ENCODE measurements at regions not wholly inside any gene's neighbourhood (a gene's known extent, or its start where the extent isn't known, plus 50 kb on each side); places are given as distances from the start of the nearest gene placed in this dataset.

- TF ChIP-seq, protein P1, sequence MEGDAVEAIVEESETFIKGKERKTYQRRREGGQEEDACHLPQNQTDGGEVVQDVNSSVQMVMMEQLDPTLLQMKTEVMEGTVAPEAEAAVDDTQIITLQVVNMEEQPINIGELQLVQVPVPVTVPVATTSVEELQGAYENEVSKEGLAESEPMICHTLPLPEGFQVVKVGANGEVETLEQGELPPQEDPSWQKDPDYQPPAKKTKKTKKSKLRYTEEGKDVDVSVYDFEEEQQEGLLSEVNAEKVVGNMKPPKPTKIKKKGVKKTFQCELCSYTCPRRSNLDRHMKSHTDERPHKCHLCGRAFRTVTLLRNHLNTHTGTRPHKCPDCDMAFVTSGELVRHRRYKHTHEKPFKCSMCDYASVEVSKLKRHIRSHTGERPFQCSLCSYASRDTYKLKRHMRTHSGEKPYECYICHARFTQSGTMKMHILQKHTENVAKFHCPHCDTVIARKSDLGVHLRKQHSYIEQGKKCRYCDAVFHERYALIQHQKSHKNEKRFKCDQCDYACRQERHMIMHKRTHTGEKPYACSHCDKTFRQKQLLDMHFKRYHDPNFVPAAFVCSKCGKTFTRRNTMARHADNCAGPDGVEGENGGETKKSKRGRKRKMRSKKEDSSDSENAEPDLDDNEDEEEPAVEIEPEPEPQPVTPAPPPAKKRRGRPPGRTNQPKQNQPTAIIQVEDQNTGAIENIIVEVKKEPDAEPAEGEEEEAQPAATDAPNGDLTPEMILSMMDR (IDR thresholded peaks at IDR 0.05) = no peak
- TF ChIP-seq EZH2 (IDR thresholded peaks at IDR 0.05) = no peak
These were observed 101.8 kb downstream of the SPRY4 start for GRCh38 chr5:142222866-142223558.
